ENCODE measurements at regions not wholly inside any gene's neighbourhood (a gene's known extent, or its start where the extent isn't known, plus 50 kb on each side); places are given as distances from the start of the nearest gene placed in this dataset.

DNA sequence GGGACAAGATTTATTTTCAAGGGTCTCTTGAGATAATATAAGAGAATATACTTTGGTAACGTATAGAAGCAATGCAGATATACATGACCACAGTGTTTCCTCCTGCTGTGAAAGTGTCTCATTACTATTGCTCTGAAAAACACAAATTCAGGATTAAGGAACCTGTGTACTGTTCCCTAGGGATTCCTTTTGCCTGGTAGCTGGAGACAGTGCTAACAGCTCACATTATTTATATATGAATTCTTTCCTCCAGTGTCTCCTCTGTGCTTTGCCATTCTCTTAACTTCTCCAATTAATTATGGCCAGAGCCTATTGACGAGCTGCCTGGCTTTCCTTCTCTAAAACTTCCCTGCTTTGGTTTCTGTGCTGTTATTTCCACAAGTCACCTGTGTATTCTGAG, 235.4 kb downstream of the OTOL1 start:
- Histone ChIP-seq H3K27me3 (ENCODE audit: low read depth) (no peaks in the 10 kb centered on the region), H3K4me3 (no peak overlapping the region), H3K27ac (replicated peaks) (no peak overlapping the region), H3K9me3 (replicated peaks) (peaks cover 6% of the 10 kb centered on the region), H3K4me1 (no peaks in the 10 kb centered on the region), H3K36me3 (no peaks in the 10 kb centered on the region)
- intact Hi-C loops (cut with micrococcal nuclease), result no loop called here
- DNase-seq, result no peak
- TF ChIP-seq, protein P1, sequence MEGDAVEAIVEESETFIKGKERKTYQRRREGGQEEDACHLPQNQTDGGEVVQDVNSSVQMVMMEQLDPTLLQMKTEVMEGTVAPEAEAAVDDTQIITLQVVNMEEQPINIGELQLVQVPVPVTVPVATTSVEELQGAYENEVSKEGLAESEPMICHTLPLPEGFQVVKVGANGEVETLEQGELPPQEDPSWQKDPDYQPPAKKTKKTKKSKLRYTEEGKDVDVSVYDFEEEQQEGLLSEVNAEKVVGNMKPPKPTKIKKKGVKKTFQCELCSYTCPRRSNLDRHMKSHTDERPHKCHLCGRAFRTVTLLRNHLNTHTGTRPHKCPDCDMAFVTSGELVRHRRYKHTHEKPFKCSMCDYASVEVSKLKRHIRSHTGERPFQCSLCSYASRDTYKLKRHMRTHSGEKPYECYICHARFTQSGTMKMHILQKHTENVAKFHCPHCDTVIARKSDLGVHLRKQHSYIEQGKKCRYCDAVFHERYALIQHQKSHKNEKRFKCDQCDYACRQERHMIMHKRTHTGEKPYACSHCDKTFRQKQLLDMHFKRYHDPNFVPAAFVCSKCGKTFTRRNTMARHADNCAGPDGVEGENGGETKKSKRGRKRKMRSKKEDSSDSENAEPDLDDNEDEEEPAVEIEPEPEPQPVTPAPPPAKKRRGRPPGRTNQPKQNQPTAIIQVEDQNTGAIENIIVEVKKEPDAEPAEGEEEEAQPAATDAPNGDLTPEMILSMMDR (IDR thresholded peaks at IDR 0.05; ENCODE audit: borderline replicate concordance), result no peak

DNA sequence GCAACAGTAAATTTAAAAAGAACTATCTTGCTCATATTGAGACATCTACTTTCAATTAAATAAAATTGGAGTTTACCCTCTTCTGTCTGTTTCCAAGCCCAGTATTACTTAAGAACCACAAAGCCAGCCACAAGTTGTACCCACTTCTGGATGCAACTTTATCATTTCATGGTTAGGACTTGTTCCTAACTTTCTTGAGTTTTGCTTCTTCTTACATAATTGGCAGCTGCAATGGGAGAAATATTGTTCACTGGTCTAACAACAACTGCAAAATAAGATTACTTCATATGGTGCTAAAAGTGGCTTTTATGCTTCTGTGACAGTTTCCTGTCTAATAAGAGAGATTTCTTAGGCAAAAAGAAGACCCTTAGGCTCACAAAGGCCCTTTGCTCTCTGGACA, 240.6 kb downstream of the OTOL1 start:
- Histone ChIP-seq H3K9me3 (replicated peaks) (no peaks in the 10 kb centered on the region), H3K36me3 (no peaks in the 10 kb centered on the region), H3K27me3 (ENCODE audit: low read depth) (no peaks in the 10 kb centered on the region), H3K4me3 (no peak overlapping the region), H3K4me1 (no peaks in the 10 kb centered on the region), H3K27ac (replicated peaks) (no peak overlapping the region)
- TF ChIP-seq, protein P1 (IDR thresholded peaks at IDR 0.05; ENCODE audit: borderline replicate concordance), result no peak
- intact Hi-C loops (cut with micrococcal nuclease), result no loop called here
- no peak for DNase-seq

DNA sequence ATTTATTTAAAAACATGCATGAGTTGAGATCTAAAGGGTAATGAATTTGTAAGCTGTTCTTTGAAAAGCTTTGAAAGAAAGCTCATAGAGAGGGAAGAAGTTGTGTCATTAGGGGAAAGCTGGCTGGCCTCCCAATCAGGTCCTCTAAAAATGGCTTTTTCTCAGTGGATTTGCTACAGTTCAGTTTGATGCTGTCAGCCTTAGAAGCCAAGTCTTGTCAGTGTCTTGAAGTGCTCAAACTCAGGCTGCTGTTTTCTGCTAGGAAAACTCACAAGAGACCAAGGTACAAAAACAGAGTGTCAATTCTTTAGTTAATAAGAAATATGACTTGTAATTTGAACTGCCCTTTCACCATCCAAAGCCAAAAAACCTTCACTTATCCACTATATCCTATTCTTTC, 243.8 kb downstream of the OTOL1 start:
- DNase-seq, result no peak
- Histone ChIP-seq H3K9me3 (replicated peaks) (no peaks in the 10 kb centered on the region), H3K27me3 (ENCODE audit: low read depth) (no peaks in the 10 kb centered on the region), H3K4me3 (no peak overlapping the region), H3K4me1 (no peaks in the 10 kb centered on the region), H3K36me3 (no peaks in the 10 kb centered on the region), H3K27ac (replicated peaks) (no peak overlapping the region)
- intact Hi-C loops (cut with micrococcal nuclease), result no loop called here
- TF ChIP-seq, protein P1 (IDR thresholded peaks at IDR 0.05; ENCODE audit: borderline replicate concordance), result no peak

GRCh38 chr3:161744366-161744765, 247.8 kb downstream of the OTOL1 start:
- no peaks in the 10 kb centered on the region for H3K4me1 ChIP-seq
- intact Hi-C loops (cut with micrococcal nuclease), result no loop called here
- no peaks in the 10 kb centered on the region for H3K36me3 ChIP-seq
- H3K27me3 ChIP-seq (ENCODE audit: low read depth), result no peaks in the 10 kb centered on the region
- no peaks in the 10 kb centered on the region for H3K9me3 ChIP-seq (replicated peaks)
- DNase-seq, result no peak
- TF ChIP-seq, protein P1 (IDR thresholded peaks at IDR 0.05; ENCODE audit: borderline replicate concordance), result no peak
- H3K27ac ChIP-seq (replicated peaks), result no peak overlapping the region
- H3K4me3 ChIP-seq, result no peak overlapping the region

- Histone ChIP-seq H3K36me3 (no peaks in the 10 kb centered on the region), H3K9me3 (replicated peaks) (no peaks in the 10 kb centered on the region), H3K4me1 (no peaks in the 10 kb centered on the region), H3K27me3 (ENCODE audit: low read depth) (no peaks in the 10 kb centered on the region), H3K4me3 (no peak overlapping the region), H3K27ac (replicated peaks) (no peak overlapping the region)
- no peak for DNase-seq
- intact Hi-C loops (cut with micrococcal nuclease), result no loop called here
- TF ChIP-seq, protein P1 (IDR thresholded peaks at IDR 0.05; ENCODE audit: borderline replicate concordance), result no peak
Observed at GRCh38 chr3:161745741-161746140, 249.1 kb downstream of the OTOL1 start.

GRCh38 chr3:161748049-161748448, 251.4 kb downstream of the OTOL1 start:
- Histone ChIP-seq H3K4me1 (no peaks in the 10 kb centered on the region), H3K27ac (replicated peaks) (no peak overlapping the region), H3K36me3 (no peaks in the 10 kb centered on the region), H3K4me3 (no peak overlapping the region), H3K9me3 (replicated peaks) (no peaks in the 10 kb centered on the region), H3K27me3 (ENCODE audit: low read depth) (no peaks in the 10 kb centered on the region)
- DNase-seq, result no peak
- TF ChIP-seq, protein P1 (IDR thresholded peaks at IDR 0.05; ENCODE audit: borderline replicate concordance), result no peak
- intact Hi-C loops (cut with micrococcal nuclease), result no loop called here
